ENCODE measurements at regions not wholly inside any gene's neighbourhood (a gene's known extent, or its start where the extent isn't known, plus 50 kb on each side); places are given as distances from the start of the nearest gene placed in this dataset.
"Not testable (repeated sequence)": the region's sequence is repeated elsewhere in the genome, so short reads cannot be mapped to it uniquely, and the experiment has no call there.

- DNase-seq: no peak
These were observed 522.4 kb upstream of the NAALADL2 start for GRCh38 chr3:174336784-174337183.

GRCh38 chr3:174337227-174337626 is 521.9 kb upstream of the NAALADL2 start:
- no peak for DNase-seq

- no peak for DNase-seq
These were observed 518.2 kb upstream of the NAALADL2 start for GRCh38 chr3:174340624-174341587.

GRCh38 chr3:174342171-174342570 is 517.0 kb upstream of the NAALADL2 start:
- no peak for DNase-seq

GRCh38 chr3:174342941-174343501 is 516.1 kb upstream of the NAALADL2 start:
- no peak for DNase-seq

GRCh38 chr3:174346141-174346540 is 513.0 kb upstream of the NAALADL2 start:
- no peak for DNase-seq

- no peak for DNase-seq
These were observed 512.6 kb upstream of the NAALADL2 start for GRCh38 chr3:174346571-174346970.

GRCh38 chr3:174347474-174348138 is 511.5 kb upstream of the NAALADL2 start:
- no peak for DNase-seq

- DNase-seq: no peak
These were observed 506.9 kb upstream of the NAALADL2 start for GRCh38 chr3:174352227-174352626.

GRCh38 chr3:174355505-174355904 is 503.6 kb upstream of the NAALADL2 start:
- no peak for DNase-seq

GRCh38 chr3:174356596-174356995 is 502.5 kb upstream of the NAALADL2 start:
- no peak for DNase-seq

- DNase-seq: no peak
These were observed 500.9 kb upstream of the NAALADL2 start for GRCh38 chr3:174358252-174358651.

GRCh38 chr3:174362556-174362955 is 496.6 kb upstream of the NAALADL2 start:
- DNase-seq: no peak

- no peak for DNase-seq
These were observed 495.9 kb upstream of the NAALADL2 start for GRCh38 chr3:174363256-174363655.

GRCh38 chr3:174365796-174366195 is 493.3 kb upstream of the NAALADL2 start:
- no peak for DNase-seq

GRCh38 chr3:174366904-174367303 is 492.2 kb upstream of the NAALADL2 start:
- not testable (repeated sequence) for DNase-seq

- no peak for DNase-seq
These were observed 482.8 kb upstream of the NAALADL2 start for GRCh38 chr3:174376346-174376745.

GRCh38 chr3:174377096-174377495 is 482.0 kb upstream of the NAALADL2 start:
- DNase-seq: no peak

- DNase-seq: no peak
These were observed 481.4 kb upstream of the NAALADL2 start for GRCh38 chr3:174377684-174378083.

GRCh38 chr3:174382878-174383277 is 476.3 kb upstream of the NAALADL2 start:
- no peak for DNase-seq

GRCh38 chr3:174387736-174388135 is 471.4 kb upstream of the NAALADL2 start:
- no peak for DNase-seq

GRCh38 chr3:174397848-174398247 is 461.3 kb upstream of the NAALADL2 start:
- DNase-seq: no peak

- DNase-seq: no peak
These were observed 460.4 kb upstream of the NAALADL2 start for GRCh38 chr3:174398761-174399160.

- no peak for DNase-seq
These were observed 455.3 kb upstream of the NAALADL2 start for GRCh38 chr3:174403831-174404230.
